Transverse colon (tissue), 4 donors: ENCODE measurements at regions not wholly inside any gene's neighbourhood (a gene's known extent, or its start where the extent isn't known, plus 50 kb on each side); places are given as distances from the start of the nearest gene placed in this dataset.
A peak's percentile ranks its signal among the peaks of the same experiment; 100 is the strongest.
"Not testable (repeated sequence)": the region's sequence is repeated elsewhere in the genome, so short reads cannot be mapped to it uniquely, and the experiment has no call there.

ENCODE experiments used
- DNase-seq: peaks from one replicate; pipeline ENCODE4 v3.0.0-alpha.2; 2019
- H3K27ac ChIP-seq, 4 donors: fragments of 200-600 bp; sonication (generic); 2 replicates each; pipeline ENCODE4 v1.5.1; 2016 to 2018; ENCODE audit warnings: inconsistent platforms in 4 of 4
- H3K27me3 ChIP-seq: fragments of 200-600 bp; sonication (generic); 2 replicates; pipeline ENCODE4 v1.5.1; 2017; ENCODE audit warnings: inconsistent platforms
- H3K36me3 ChIP-seq, 4 donors: fragments of 200-600 bp; sonication (generic); 2 replicates each; pipeline ENCODE4 v1.5.1; 2017 to 2019; ENCODE audit warnings: inconsistent platforms in 4 of 4
- H3K4me1 ChIP-seq, 4 donors: fragments of 200-600 bp; sonication (generic); 2 replicates each; pipeline ENCODE4 v1.5.1; 2017 to 2020; ENCODE audit warnings: inconsistent platforms in 4 of 4
- H3K4me3 ChIP-seq, 4 donors: fragments of 200-600 bp; sonication (generic); 1 replicate in 1 of 4; 2 replicates in 3 of 4; pipeline versions ENCODE4 v1.5.1 to v1.6.1; 2017 to 2019; ENCODE audit warnings: inconsistent platforms in 4 of 4
- H3K9me3 ChIP-seq, 2 donors: fragments of 200-600 bp; sonication (generic); 2 replicates each; pipeline ENCODE4 v1.5.1; 2017 to 2019; ENCODE audit warnings: inconsistent platforms in 2 of 2
- EP300 ChIP-seq: sonication (generic); formaldehyde crosslinking; IDR thresholded peaks from one replicate; pipeline ENCODE4 v1.6.1; 2017; ENCODE audit warnings: antibody characterized with exemption, low read depth
- POLR2A ChIP-seq: fragments of 450-650 bp; IDR thresholded peaks from one replicate; pipeline ENCODE4 v1.6.1; 2016; ENCODE audit warnings: antibody characterized with exemption, mild to moderate bottlenecking, moderate library complexity
- POLR2AphosphoS5 ChIP-seq, 3 donors: sonication (generic); formaldehyde crosslinking; IDR thresholded peaks; one replicate each; pipeline ENCODE4 v1.6.1; 2016; ENCODE audit warnings: antibody characterized with exemption in 3 of 3
- WGBS, 2 donors: methylation state at CpG; one replicate each; pipeline ENCODE4 v1.1.5; 2018; ENCODE audit warnings: low coverage in 1 of 2; 5-methylcytosine and 5-hydroxymethylcytosine counted together
- in situ Hi-C, 4 donors: fragments of 200-750 bp; cut with MboI; loops; one replicate each; pipeline versions ENCODE4 v1.15.0 to v1.15.1; 2017; ENCODE audit warnings: low sequenced_read_pairs in 3 of 4, low pct_ligation_motif_present in 1 of 4, low pct_unique_long_range_greater_than_20kb in 1 of 4
- intact Hi-C: fragments of 100-400 bp; cut with DNase I; formaldehyde crosslinking; loops from one replicate; pipeline ENCODE4 v1.15.1; 2023; ENCODE audit warnings: low total_unique reads
- TF ChIP-seq, protein P1 (sequence below), 5 experiments: fragments of 200-600 bp in 3 of 5; fragments of 450-650 bp in 2 of 5; sonication (generic) in 3 of 5; IDR thresholded peaks; 1 replicate in 2 of 5; 2 replicates in 3 of 5; pipeline ENCODE4 v1.5.1; 2016 to 2017; ENCODE audit warnings: antibody characterized with exemption in 5 of 5, inconsistent platforms in 3 of 5, mild to moderate bottlenecking in 2 of 5, moderate library complexity in 1 of 5

DNA sequence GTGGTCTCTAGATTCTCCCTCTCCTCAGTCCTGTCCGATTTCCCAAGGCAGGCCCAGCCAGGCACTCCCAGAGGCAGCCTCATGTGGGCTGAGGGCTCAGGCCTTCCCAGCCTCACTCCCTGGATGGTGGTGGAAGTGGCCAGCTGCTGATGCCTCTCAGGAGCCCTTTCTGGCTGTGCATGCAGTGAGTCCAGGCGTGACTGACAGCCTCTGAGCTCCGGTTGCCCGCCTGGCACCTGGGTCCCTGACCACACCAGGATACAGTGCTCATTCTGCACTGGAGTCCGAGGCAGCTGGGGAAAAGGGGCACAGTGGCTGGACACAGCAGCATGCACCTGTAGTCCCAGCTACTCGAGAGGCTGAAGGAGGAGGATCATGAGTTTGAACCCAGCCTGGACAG is 132.6 kb downstream of the CUL2 start:
- Histone ChIP-seq H3K27ac (no peak overlapping the region), H3K4me1 (peaks cover 0 to 8% (median 0%) of the 10 kb centered on the region in 4 donors), H3K9me3 (no peaks in the 10 kb centered on the region), H3K4me3 (no peak overlapping the region), H3K36me3 (no peaks in the 10 kb centered on the region), H3K27me3 (no peaks in the 10 kb centered on the region)
- DNase-seq: no peak
- intact Hi-C loops (no loop called here), in situ Hi-C loops (loop anchor here in 1 of 4 donors (25.0 kb wide), 1 partner anchor 245 kb away; no protein-coding TSS in a partner anchor)
- no peak for TF ChIP-seq EP300
- no peak for TF ChIP-seq POLR2AphosphoS5 (IDR thresholded peaks at IDR 0.05)
- TF ChIP-seq, protein P1, sequence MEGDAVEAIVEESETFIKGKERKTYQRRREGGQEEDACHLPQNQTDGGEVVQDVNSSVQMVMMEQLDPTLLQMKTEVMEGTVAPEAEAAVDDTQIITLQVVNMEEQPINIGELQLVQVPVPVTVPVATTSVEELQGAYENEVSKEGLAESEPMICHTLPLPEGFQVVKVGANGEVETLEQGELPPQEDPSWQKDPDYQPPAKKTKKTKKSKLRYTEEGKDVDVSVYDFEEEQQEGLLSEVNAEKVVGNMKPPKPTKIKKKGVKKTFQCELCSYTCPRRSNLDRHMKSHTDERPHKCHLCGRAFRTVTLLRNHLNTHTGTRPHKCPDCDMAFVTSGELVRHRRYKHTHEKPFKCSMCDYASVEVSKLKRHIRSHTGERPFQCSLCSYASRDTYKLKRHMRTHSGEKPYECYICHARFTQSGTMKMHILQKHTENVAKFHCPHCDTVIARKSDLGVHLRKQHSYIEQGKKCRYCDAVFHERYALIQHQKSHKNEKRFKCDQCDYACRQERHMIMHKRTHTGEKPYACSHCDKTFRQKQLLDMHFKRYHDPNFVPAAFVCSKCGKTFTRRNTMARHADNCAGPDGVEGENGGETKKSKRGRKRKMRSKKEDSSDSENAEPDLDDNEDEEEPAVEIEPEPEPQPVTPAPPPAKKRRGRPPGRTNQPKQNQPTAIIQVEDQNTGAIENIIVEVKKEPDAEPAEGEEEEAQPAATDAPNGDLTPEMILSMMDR (IDR thresholded peaks at IDR 0.05): no peak
- no peak for TF ChIP-seq POLR2A
- WGBS, 2 donors: 85 to 100% methylated on average over 1 to 6 of the region's 6 CpGs

DNA sequence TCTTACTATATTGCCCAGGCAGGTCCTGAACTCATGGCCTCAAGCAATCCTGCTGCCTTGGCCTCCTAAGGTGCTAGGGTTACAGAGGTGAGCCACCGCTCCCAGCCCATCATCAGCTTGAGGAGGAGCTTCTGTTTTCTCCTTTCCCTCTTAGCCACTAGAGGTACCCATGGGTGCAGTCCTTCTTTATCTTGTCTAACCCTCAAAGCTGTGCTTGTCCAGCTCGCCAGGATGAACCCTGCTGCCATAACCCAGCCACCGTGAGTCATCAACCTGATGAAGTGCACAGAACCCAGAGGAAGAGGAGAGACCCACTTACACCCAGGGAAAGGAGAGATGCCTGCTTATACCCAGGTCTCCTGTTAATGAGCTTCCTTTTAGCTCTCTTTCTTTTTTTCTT is 133.4 kb downstream of the CUL2 start:
- Histone ChIP-seq H3K27me3 (no peaks in the 10 kb centered on the region), H3K36me3 (no peaks in the 10 kb centered on the region), H3K4me1 (peaks cover 0 to 8% (median 0%) of the 10 kb centered on the region in 4 donors), H3K4me3 (no peak overlapping the region), H3K27ac (no peak overlapping the region), H3K9me3 (no peaks in the 10 kb centered on the region)
- intact Hi-C loops: no loop called here
- no peak for DNase-seq
- 83 to 84% methylated on average over 1 to 3 of the region's 3 CpGs for WGBS, 2 donors
- TF ChIP-seq EP300: no peak
- TF ChIP-seq POLR2A: no peak
- no peak for TF ChIP-seq POLR2AphosphoS5 (IDR thresholded peaks at IDR 0.05)
- TF ChIP-seq, protein P1 (IDR thresholded peaks at IDR 0.05): no peak
- in situ Hi-C loops: loop anchor here in 1 of 4 donors (25.0 kb wide), 1 partner anchor 244 kb away; no protein-coding TSS in a partner anchor

DNA sequence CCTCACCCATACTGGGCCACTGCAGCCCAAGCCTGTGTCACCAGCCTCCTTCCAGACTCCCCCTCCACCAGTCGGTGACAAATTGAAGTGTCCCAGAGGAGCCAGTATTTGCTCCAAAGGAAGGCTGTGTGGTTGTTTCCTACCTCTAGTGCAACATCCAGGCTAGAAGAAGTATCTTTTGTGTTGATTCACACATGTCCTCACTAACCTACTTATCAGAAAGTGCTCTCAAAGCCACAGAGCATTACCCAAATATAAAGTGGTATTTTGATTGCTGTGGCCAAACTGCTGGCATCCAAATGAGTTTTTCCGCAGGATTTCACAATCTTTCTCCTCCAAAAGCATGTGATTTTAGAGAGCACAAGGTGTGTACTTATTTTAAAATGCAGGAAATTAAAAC is 134.8 kb downstream of the CUL2 start:
- TF ChIP-seq, protein P1 (IDR thresholded peaks at IDR 0.05): no peak
- TF ChIP-seq POLR2AphosphoS5 (IDR thresholded peaks at IDR 0.05) (no peak), POLR2A (no peak), EP300 (no peak)
- WGBS, 2 donors: 88 to 91% methylated on average over 1 to 2 of the region's 2 CpGs
- H3K36me3 ChIP-seq: no peaks in the 10 kb centered on the region
- H3K27ac ChIP-seq: no peak overlapping the region
- peaks cover 0 to 8% (median 0%) of the 10 kb centered on the region in 4 donors for H3K4me1 ChIP-seq
- DNase-seq: no peak
- H3K4me3 ChIP-seq: no peak overlapping the region
- in situ Hi-C loops: loop anchor here in 1 of 4 donors (25.0 kb wide), 1 partner anchor 243 kb away; no protein-coding TSS in a partner anchor
- intact Hi-C loops: no loop called here
- no peaks in the 10 kb centered on the region for H3K27me3 ChIP-seq
- no peaks in the 10 kb centered on the region for H3K9me3 ChIP-seq

DNA sequence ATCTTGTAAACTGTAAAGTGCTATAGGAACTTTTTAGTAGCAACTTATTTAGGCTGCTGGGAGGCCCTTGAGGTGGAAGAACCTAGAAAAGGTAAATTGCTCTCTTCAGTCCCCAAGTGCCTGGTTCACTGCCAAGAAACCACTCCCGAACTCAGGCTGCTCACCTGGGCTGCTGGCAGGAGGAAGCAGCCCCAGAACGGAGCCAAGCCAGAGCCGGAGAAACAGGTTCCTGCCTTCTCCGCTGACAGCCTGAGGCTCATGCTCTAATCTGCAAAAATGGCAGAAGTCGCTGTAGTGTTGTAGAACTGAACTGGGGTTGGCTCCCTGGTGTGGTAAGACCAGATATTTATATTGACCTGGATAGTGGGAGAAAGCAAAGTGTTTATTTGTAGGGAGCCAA is 136.0 kb downstream of the CUL2 start:
- DNase-seq: peak; percentile 89
- intact Hi-C loops: no loop called here
- Histone ChIP-seq H3K4me1 (peaks cover 0 to 8% (median 0%) of the 10 kb centered on the region in 4 donors), H3K36me3 (no peaks in the 10 kb centered on the region), H3K27ac (peak overlapping the region in 3 of 4 donors; percentile 19 to 55 (median 25)), H3K27me3 (no peaks in the 10 kb centered on the region), H3K4me3 (no peak overlapping the region), H3K9me3 (no peaks in the 10 kb centered on the region)
- in situ Hi-C loops: loop anchor here in 1 of 4 donors (25.0 kb wide), 1 partner anchor 242 kb away; no protein-coding TSS in a partner anchor
- TF ChIP-seq EP300: no peak
- TF ChIP-seq, protein P1 (IDR thresholded peaks at IDR 0.05): no peak
- TF ChIP-seq POLR2AphosphoS5 (IDR thresholded peaks at IDR 0.05): no peak
- no peak for TF ChIP-seq POLR2A
- 53 to 86% methylated on average over 1 to 5 of the region's 5 CpGs for WGBS, 2 donors

DNA sequence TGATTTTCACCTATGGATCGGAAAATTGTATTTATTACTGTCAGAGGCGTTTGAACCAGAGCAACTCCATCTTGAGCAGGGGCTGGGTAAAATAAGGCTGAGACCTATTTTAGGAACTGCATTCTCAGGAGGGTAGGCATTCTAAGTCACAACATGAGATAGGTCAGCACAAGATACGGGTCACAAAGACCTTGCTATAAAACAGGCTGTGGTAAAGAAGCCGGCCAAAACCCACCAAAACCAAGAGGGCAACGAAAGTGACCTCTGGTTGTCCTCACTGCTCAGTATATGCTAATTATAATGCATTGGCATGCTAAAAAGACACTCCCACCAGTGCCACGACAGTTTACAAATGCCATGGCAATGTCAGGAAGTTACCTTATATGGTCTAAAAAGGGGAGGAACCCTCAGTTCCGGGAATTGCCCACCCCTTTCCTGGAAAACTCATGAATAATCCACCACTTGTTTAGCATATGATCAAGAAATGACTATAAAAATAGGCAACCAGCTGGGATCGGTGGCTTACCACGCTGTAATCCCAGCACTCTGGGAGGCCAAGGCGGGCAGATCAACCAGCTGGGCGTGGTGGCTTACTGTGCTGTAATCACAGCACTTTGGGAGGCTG is 136.3 kb upstream of the PARD3 start:
- in situ Hi-C loops: loop anchor here in 1 of 4 donors (25.0 kb wide), 1 partner anchor 239 kb away; no protein-coding TSS in a partner anchor
- H3K27me3 ChIP-seq, H3K27ac ChIP-seq, intact Hi-C loops, H3K36me3 ChIP-seq, H3K9me3 ChIP-seq, DNase-seq, H3K4me3 ChIP-seq, H3K4me1 ChIP-seq: not testable (repeated sequence)
- WGBS, 2 donors: 66% methylated on average over 3 to 11 of the region's 11 CpGs

DNA sequence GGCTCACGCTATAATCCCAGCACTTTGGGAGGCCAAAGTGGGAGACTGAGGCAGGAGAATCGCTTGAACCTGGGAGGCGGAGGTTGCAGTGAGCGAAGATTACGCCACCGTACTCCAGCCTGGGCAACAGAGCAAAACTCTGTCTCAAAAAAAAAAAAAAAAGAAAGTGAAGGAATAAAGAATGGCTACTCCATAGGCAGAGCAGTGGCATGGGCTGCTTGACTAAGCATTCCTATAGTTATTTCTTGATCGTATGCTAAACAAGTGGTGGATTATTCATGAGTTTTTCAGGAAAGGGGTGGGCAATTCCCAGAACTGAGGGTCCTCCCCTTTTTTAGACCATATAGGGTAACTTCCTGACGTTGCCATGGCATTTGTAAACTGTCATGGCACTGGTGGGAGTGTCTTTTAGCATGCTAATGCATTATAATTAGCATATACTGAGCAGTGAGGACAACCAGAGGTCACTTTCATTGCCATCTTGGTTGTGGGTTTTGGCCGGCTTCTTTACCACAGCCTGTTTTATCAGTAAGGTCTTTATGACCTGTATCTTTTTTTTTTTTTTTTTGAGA is 130.9 kb upstream of the PARD3 start:
- H3K9me3 ChIP-seq, H3K4me1 ChIP-seq, intact Hi-C loops, DNase-seq, H3K27me3 ChIP-seq, H3K4me3 ChIP-seq, in situ Hi-C loops, H3K36me3 ChIP-seq, H3K27ac ChIP-seq: not testable (repeated sequence)
- 92 to 93% methylated on average over 6 to 9 of the region's 9 CpGs for WGBS, 2 donors
